ENCODE measurements at regions not wholly inside any gene's neighbourhood (a gene's known extent, or its start where the extent isn't known, plus 50 kb on each side); places are given as distances from the start of the nearest gene placed in this dataset.
A peak's percentile ranks its signal among the peaks of the same experiment; 100 is the strongest.
"Not testable (repeated sequence)": the region's sequence is repeated elsewhere in the genome, so short reads cannot be mapped to it uniquely, and the experiment has no call there.

DNA sequence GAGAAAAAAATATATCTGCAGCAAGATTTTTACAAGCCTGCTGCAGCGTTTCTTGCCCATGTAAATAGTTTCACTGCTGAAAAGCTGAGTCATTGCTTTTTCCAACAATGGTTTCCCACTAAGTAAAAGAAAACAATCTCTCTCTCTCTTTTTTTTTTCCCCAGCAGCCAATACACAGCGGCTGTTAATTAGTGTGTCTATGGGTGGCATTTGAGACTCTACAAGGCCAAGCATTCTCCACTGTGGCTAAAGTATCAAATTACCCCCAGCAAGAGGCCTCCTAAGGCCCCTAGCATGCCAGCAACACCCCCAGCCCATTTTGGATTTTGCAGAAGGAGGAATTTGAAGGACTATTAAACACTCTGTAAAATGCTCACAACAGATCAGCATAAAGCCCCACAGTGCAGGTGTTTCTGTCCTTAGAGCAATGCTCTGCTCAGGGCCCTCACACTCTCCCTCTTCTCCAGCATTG, 837.4 kb downstream of the TRIML1 start:
- TF ChIP-seq, protein P1, sequence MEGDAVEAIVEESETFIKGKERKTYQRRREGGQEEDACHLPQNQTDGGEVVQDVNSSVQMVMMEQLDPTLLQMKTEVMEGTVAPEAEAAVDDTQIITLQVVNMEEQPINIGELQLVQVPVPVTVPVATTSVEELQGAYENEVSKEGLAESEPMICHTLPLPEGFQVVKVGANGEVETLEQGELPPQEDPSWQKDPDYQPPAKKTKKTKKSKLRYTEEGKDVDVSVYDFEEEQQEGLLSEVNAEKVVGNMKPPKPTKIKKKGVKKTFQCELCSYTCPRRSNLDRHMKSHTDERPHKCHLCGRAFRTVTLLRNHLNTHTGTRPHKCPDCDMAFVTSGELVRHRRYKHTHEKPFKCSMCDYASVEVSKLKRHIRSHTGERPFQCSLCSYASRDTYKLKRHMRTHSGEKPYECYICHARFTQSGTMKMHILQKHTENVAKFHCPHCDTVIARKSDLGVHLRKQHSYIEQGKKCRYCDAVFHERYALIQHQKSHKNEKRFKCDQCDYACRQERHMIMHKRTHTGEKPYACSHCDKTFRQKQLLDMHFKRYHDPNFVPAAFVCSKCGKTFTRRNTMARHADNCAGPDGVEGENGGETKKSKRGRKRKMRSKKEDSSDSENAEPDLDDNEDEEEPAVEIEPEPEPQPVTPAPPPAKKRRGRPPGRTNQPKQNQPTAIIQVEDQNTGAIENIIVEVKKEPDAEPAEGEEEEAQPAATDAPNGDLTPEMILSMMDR (IDR thresholded peaks at IDR 0.05; ENCODE audit: unreplicated experiment): no peak
- H3K36me3 Mint-ChIP-seq (ENCODE audit: insufficient read depth): peaks cover 3% of the 10 kb centered on the region
- H3K4me1 Mint-ChIP-seq (ENCODE audit: low read depth): peaks cover 20% of the 10 kb centered on the region
- no peaks in the 10 kb centered on the region for H3K27me3 Mint-ChIP-seq
- peaks cover 4% of the 10 kb centered on the region for H3K9me3 Mint-ChIP-seq (ENCODE audit: low read depth)
- H3K27ac Mint-ChIP-seq: peak overlapping the region; percentile 98
- DNase-seq (ENCODE audit: low spot score, unreplicated experiment): no peak
- H3K4me3 Mint-ChIP-seq (ENCODE audit: low read depth): peak overlapping the region; percentile 28

DNA sequence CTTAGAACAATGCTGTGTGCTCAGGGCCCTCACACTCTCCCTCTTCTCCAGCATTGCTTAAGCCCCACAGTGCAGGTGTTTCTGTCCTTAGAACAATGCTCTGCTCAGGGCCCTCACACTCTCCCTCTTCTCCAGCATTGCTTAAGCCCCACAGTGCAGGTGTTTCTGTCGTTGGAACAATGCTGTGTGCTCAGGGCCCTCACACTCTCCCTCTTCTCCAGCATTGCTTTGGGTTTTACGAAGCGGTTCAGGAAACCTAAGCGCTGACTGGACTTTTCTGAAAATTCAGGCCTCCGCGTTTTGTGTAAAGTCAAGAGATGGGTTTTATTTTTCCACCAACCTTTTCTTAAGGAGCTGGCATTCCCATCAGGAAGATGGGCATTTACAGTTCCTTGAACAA, 838.0 kb downstream of the TRIML1 start:
- Mint-ChIP-seq H3K4me1 (ENCODE audit: low read depth) (peaks cover 20% of the 10 kb centered on the region), H3K27ac (peak overlapping the region; percentile 97)
- not testable (repeated sequence) for H3K27me3 Mint-ChIP-seq; H3K36me3 Mint-ChIP-seq (ENCODE audit: insufficient read depth); DNase-seq (ENCODE audit: low spot score, unreplicated experiment); H3K4me3 Mint-ChIP-seq (ENCODE audit: low read depth); H3K9me3 Mint-ChIP-seq (ENCODE audit: low read depth)

DNA sequence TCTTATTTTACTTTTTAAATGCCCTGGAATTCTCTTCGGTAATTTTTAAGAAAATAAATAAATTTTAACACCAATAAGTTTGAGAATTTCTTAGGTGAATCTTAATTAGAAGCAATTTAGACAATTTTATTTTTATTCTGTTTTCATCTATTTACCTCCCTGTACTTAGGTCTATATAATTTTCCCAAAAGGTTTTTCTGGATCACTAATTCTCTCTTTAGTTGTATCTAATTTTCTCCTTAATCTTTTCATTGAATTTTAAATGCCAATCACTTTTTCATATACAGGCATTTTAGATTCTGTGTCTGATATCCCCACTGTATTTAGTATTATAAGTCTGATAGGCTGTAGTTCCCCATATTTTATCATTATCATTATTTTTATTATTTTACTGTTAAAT, 845.3 kb downstream of the TRIML1 start:
- Mint-ChIP-seq H3K27ac (no peak overlapping the region), H3K36me3 (ENCODE audit: insufficient read depth) (peaks cover 1% of the 10 kb centered on the region), H3K4me3 (ENCODE audit: low read depth) (no peak overlapping the region), H3K9me3 (ENCODE audit: low read depth) (peaks cover 8% of the 10 kb centered on the region), H3K27me3 (no peaks in the 10 kb centered on the region), H3K4me1 (ENCODE audit: low read depth) (peaks cover 8% of the 10 kb centered on the region)
- TF ChIP-seq, protein P1 (IDR thresholded peaks at IDR 0.05; ENCODE audit: unreplicated experiment): no peak
- DNase-seq (ENCODE audit: low spot score, unreplicated experiment): no peak

DNA sequence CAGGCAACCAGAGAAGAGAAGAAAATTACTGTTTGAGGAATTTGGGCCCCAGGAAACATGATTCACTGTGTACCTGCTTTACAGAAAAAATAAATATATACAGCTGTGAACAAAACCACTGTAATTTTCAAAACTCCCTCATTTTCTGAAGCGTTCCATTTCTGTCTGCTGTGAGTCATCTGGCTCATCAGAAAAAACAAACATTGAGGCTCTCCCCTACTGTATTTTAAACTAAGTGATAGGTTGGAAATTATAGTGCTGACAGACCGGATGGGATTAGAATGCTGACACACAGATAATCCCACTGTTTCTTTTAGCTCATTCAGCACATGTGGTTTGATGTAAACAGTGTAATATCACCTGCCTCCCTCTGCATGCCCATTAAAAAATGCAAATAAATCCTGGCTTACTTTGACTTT, 847.0 kb downstream of the TRIML1 start:
- TF ChIP-seq, protein P1 (IDR thresholded peaks at IDR 0.05; ENCODE audit: unreplicated experiment): no peak
- H3K27me3 Mint-ChIP-seq: no peaks in the 10 kb centered on the region
- peaks cover 8% of the 10 kb centered on the region for H3K4me1 Mint-ChIP-seq (ENCODE audit: low read depth)
- DNase-seq (ENCODE audit: low spot score, unreplicated experiment): no peak
- no peak overlapping the region for H3K27ac Mint-ChIP-seq
- H3K4me3 Mint-ChIP-seq (ENCODE audit: low read depth): no peak overlapping the region
- peaks cover 1% of the 10 kb centered on the region for H3K36me3 Mint-ChIP-seq (ENCODE audit: insufficient read depth)
- H3K9me3 Mint-ChIP-seq (ENCODE audit: low read depth): peaks cover 13% of the 10 kb centered on the region

DNA sequence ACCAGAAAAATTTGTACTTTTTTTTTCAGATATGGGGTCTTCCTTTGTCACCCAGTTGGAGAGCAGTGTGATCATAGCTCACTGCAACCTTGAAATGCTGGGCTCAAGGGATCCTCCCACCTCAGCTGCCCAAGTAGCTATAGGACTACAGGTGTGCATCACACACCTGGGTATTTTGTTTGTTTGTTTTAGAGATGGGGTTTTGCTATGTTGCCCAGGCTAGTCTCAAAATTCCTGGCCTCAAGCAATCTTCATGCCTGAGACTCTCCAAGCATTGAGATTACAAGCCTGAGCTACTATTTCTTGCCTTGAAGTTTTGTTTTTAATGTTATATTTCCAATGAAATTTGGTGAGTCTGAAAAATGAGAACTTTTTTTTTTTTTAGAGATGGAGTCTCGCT, 847.8 kb downstream of the TRIML1 start:
- TF ChIP-seq, protein P1 (IDR thresholded peaks at IDR 0.05; ENCODE audit: unreplicated experiment): no peak
- Mint-ChIP-seq H3K4me1 (ENCODE audit: low read depth) (peaks cover 8% of the 10 kb centered on the region), H3K9me3 (ENCODE audit: low read depth) (peaks cover 13% of the 10 kb centered on the region), H3K4me3 (ENCODE audit: low read depth) (no peak overlapping the region), H3K36me3 (ENCODE audit: insufficient read depth) (peaks cover 1% of the 10 kb centered on the region), H3K27ac (no peak overlapping the region), H3K27me3 (no peaks in the 10 kb centered on the region)
- no peak for DNase-seq (ENCODE audit: low spot score, unreplicated experiment)

DNA sequence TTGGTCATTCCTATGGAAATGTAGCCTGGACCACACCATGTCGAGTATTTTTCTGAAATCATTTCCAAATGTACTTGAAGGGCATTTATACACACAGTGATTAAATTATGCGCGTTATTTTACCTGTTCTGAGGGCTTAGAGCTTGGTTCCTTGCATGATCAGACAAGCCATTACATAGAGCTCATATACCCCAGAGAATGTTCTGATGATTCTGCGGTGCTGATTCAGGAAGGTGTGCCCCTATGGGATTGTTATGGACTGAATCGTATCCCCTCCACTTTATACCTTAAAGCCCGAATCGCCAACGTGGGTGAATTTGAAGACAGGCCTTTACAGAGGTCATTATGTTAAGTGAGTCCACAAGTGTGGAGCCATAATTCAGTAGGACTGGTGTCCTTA, 848.9 kb downstream of the TRIML1 start:
- DNase-seq (ENCODE audit: low spot score, unreplicated experiment): no peak
- Mint-ChIP-seq H3K9me3 (ENCODE audit: low read depth) (peaks cover 13% of the 10 kb centered on the region), H3K27ac (no peak overlapping the region), H3K27me3 (no peaks in the 10 kb centered on the region), H3K36me3 (ENCODE audit: insufficient read depth) (peaks cover 1% of the 10 kb centered on the region), H3K4me1 (ENCODE audit: low read depth) (peaks cover 8% of the 10 kb centered on the region), H3K4me3 (ENCODE audit: low read depth) (no peak overlapping the region)
- TF ChIP-seq, protein P1 (IDR thresholded peaks at IDR 0.05; ENCODE audit: unreplicated experiment): no peak
